Large intestine (tissue), 3 donors: ENCODE measurements at regions not wholly inside any gene's neighbourhood (a gene's known extent, or its start where the extent isn't known, plus 50 kb on each side); places are given as distances from the start of the nearest gene placed in this dataset.

ENCODE experiments used
- DNase-seq, 2 donors: peaks; one replicate each; pipeline versions ENCODE4 v3.0.0 to v3.0.0-alpha.2; 2013
- H3K27ac ChIP-seq: one replicate; pipeline ENCODE4 v1.5.1; 2013; ENCODE audit warnings: low read length
- H3K27me3 ChIP-seq: 2 replicates; pipeline ENCODE4 v1.6.1; 2013; ENCODE audit warnings: low read length; ENCODE audit not compliant: control insufficient read depth, insufficient read depth
- H3K36me3 ChIP-seq: 2 replicates; pipeline ENCODE4 v1.6.1; 2013; ENCODE audit warnings: low read length; ENCODE audit not compliant: control insufficient read depth, insufficient read depth
- H3K4me1 ChIP-seq: one replicate; pipeline ENCODE4 v1.6.1; 2013; ENCODE audit warnings: low read length; ENCODE audit not compliant: control insufficient read depth, insufficient read depth
- H3K4me3 ChIP-seq: one replicate; pipeline ENCODE4 v1.5.1; 2013; ENCODE audit warnings: low read length
- H3K9me3 ChIP-seq: one replicate; pipeline ENCODE4 v1.6.1; 2013; ENCODE audit warnings: mild to moderate bottlenecking, low read depth, low read length, moderate library complexity; ENCODE audit not compliant: control insufficient read depth
- WGBS: methylation state at CpG from one replicate; pipeline ENCODE4 v1.1.5; 2013; ENCODE audit warnings: low lambda C conversion rate; ENCODE audit not compliant: insufficient coverage; 5-methylcytosine and 5-hydroxymethylcytosine counted together

DNA sequence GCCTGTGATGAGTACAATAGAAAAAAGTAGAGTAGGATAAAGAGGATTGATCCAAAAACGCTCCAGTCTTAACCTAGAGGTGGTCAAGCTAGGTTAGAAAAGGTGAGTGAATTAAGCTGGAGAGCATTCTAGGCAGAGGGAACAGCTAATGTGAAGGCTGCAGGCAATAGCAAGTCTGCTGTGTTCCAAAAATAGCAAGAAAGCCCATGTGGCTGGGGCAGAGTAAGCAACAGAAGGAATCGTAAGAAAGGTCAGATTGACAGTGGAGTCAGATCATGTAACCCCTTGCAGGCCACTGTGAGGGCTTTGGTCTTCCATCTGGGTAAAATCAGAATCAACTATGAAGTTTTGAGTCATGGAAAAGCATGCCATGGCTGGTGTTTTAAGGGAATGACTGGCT, 155.0 kb downstream of the OPN5 start:
- DNase-seq, result no peak
- no peaks in the 10 kb centered on the region for H3K4me1 ChIP-seq
- no peaks in the 10 kb centered on the region for H3K27me3 ChIP-seq
- 81% methylated on average over 2 of the region's 2 CpGs for WGBS
- no peak overlapping the region for H3K4me3 ChIP-seq
- no peaks in the 10 kb centered on the region for H3K36me3 ChIP-seq
- H3K27ac ChIP-seq, result no peak overlapping the region
- no peaks in the 10 kb centered on the region for H3K9me3 ChIP-seq

DNA sequence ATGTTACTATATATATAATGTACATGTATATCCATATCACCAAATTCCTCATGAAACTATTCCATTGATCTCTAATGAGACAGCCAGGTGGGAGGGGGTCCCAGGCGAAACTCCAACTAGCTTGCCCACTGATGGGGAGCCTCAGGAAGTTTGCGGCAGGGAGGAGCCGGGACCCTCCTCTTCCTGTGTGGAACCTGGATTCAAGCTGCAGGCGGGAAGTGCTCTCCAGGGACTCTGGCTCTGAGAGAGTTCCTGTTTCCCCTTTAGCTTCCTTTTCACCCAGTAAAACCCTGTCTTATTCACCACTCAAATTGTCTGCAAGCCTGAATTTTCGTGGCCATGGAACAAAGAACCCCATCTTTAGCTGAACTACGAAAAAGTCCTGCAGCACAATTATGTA, 152.2 kb downstream of the OPN5 start:
- Histone ChIP-seq H3K27ac (no peak overlapping the region), H3K27me3 (no peaks in the 10 kb centered on the region), H3K36me3 (no peaks in the 10 kb centered on the region), H3K9me3 (no peaks in the 10 kb centered on the region), H3K4me3 (no peak overlapping the region), H3K4me1 (no peaks in the 10 kb centered on the region)
- no peak for DNase-seq
- WGBS, result no CpG with 5 or more reads among the region's 6 CpGs

DNA sequence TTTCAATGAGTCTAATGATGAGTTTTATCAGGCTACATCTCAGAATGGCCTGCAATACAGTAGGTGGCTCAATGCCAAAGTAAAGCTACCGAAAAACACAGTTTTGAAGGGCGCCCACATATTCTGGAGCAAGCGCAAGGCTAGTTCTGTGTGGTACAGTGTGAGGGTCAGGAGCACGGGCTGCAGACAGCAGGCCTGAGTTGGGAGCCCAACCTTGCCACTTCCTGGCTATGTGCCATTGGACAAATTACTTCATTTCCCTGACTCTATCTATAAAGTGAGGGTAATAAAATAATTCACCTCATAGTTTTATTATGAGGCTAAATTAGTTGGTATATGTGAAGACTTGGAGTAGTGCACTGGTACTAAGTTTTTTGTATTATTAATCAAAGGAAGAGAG, 150.7 kb downstream of the OPN5 start:
- no CpG with 5 or more reads among the region's 4 CpGs for WGBS
- Histone ChIP-seq H3K4me3 (no peak overlapping the region), H3K27me3 (no peaks in the 10 kb centered on the region), H3K4me1 (no peaks in the 10 kb centered on the region), H3K36me3 (no peaks in the 10 kb centered on the region), H3K9me3 (no peaks in the 10 kb centered on the region), H3K27ac (no peak overlapping the region)
- DNase-seq, result no peak

DNA sequence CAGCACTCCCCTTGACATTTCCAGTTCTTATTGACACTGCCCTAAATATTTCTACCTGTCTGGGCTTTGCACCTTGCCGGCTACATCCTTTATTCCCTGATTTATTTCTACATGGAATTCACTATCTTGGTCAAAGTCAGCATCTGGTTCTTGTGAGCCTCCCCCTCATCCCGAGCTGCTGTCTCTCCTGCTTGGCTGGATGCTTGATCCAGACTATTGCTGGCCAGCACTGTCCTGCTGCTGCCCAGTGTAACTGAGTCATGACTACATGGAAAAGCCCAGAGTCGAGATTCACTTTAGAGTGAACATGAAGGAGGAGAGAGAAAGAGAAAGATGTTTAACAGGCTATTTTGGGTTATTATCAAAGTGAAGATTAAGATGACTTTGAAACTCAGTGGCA, 142.2 kb downstream of the OPN5 start:
- Histone ChIP-seq H3K9me3 (no peaks in the 10 kb centered on the region), H3K4me3 (no peak overlapping the region)
- no CpG with 5 or more reads among the region's 3 CpGs for WGBS

DNA sequence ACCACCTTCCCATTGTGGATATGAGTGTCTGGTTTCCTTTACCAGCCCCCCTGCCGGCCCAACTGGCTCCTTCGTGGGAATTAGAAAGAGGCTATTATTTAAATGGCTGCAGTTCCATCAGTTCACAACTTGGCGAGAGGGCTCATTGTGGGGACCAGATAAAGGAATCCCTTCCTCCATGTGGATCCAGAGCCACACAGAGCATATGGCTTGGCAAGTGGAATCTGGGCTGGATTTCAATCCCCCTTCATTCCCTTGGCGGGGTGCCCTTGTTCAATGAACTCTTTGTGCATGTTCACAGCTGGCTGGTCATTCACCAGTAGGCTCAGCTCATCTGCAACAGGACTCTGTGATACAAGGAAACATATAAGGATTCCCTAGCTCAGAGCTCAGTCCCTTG, 140.6 kb downstream of the OPN5 start:
- Histone ChIP-seq H3K27me3 (no peaks in the 10 kb centered on the region), H3K27ac (no peak overlapping the region), H3K36me3 (no peaks in the 10 kb centered on the region), H3K9me3 (no peaks in the 10 kb centered on the region), H3K4me3 (no peak overlapping the region), H3K4me1 (no peaks in the 10 kb centered on the region)
- no CpG with 5 or more reads among the region's 4 CpGs for WGBS
- DNase-seq, result peak; percentile 3 to 17

More for the DNA sequence above, 142.2 kb downstream of the OPN5 start:
- Histone ChIP-seq H3K36me3 (no peaks in the 10 kb centered on the region), H3K27me3 (no peaks in the 10 kb centered on the region), H3K27ac (no peak overlapping the region), H3K4me1 (no peaks in the 10 kb centered on the region)
- DNase-seq, result no peak

DNA sequence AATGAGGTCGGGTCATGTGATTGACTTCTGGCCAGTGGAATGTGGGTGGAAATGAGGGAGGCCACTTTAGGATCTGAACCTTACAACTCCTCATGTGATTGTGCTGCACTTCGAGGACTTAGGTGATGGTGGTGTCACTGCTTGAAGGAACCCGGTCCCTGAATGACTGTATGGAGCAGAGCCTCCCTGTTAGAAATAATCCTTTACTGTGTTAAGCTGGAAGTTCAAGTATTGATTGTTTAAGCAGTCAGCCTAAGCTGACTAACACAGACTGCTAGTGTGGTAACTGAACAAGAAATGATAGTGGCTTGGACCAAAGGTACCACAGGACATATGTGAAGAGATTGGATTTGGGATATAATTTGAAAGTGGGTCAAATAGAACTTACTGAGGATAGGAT, 138.0 kb downstream of the OPN5 start:
- no peaks in the 10 kb centered on the region for H3K27me3 ChIP-seq
- DNase-seq, result no peak
- H3K4me1 ChIP-seq, result no peaks in the 10 kb centered on the region
- H3K36me3 ChIP-seq, result no peaks in the 10 kb centered on the region
- no peak overlapping the region for H3K27ac ChIP-seq
- WGBS, result no CpG with 5 or more reads among the region's 3 CpGs
- no peak overlapping the region for H3K4me3 ChIP-seq
- no peaks in the 10 kb centered on the region for H3K9me3 ChIP-seq

DNA sequence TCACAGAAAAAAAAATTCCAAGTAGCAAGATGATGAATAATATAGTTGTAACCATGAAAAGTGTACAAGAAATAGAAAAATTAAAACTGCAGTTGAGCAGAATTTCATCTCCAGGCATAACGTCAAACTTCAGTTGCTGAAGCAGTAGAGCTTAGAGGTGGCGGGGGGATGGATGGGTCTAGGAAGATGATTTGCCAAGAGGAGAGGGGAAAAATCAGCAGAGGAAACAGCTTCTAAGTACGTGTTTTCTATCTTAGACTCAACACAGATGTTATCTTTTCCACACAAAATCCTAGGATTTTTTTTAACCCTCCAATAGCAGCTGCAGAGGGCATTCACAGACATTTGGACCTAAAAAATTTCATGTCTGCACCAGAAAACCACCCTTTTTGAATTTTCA, 136.0 kb downstream of the OPN5 start:
- Histone ChIP-seq H3K4me1 (no peaks in the 10 kb centered on the region), H3K4me3 (no peak overlapping the region), H3K27me3 (no peaks in the 10 kb centered on the region), H3K27ac (no peak overlapping the region), H3K9me3 (no peaks in the 10 kb centered on the region), H3K36me3 (no peaks in the 10 kb centered on the region)
- 100% methylated on average over 2 of the region's 3 CpGs for WGBS
- DNase-seq, result no peak

DNA sequence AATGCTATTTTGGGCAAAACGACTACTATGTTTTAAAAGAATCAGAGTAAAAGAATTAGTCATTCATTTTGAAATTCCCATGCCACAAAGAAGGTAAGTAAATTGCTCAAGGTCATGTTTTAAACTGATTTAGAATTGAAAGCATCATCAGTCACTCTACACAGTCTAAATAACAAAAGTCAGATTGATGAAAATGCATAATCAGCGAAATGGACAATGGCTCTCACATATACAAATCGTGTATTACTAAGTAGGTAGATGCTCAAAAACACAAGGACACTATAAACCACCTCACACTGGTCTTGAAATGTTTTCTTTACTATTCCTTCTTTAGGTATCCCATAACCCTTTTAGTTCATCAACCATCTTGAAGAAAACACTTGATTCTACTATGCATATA, 135.4 kb downstream of the OPN5 start:
- no peak overlapping the region for H3K27ac ChIP-seq
- no peaks in the 10 kb centered on the region for H3K36me3 ChIP-seq
- DNase-seq, result no peak
- no peaks in the 10 kb centered on the region for H3K4me1 ChIP-seq
- no peaks in the 10 kb centered on the region for H3K9me3 ChIP-seq
- no peaks in the 10 kb centered on the region for H3K27me3 ChIP-seq
- 76% methylated on average over 2 of the region's 3 CpGs for WGBS
- no peak overlapping the region for H3K4me3 ChIP-seq

DNA sequence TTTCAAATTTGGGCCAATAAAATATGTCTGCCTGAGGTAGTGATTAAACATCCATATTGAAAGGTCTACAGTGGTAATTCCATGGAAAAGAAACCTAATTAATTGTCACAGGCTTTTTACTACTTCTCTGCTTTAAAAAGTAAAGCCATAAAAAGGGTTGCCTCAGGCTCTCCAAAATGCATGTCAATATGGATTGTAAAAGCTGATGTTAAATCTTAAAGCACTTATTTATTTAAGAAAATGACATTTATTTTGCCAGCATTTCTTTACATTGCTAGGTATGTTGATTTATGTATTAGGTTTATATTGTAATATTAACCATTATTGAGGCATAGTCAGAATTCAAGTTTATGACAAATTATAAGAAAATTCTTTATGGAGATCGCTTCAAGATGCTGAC, 133.2 kb downstream of the OPN5 start:
- H3K4me1 ChIP-seq, result no peaks in the 10 kb centered on the region
- no peaks in the 10 kb centered on the region for H3K36me3 ChIP-seq
- 88% methylated on average over 1 of the region's 1 CpG for WGBS
- H3K27ac ChIP-seq, result no peak overlapping the region
- no peaks in the 10 kb centered on the region for H3K27me3 ChIP-seq
- H3K4me3 ChIP-seq, result no peak overlapping the region
- H3K9me3 ChIP-seq, result no peaks in the 10 kb centered on the region
- no peak for DNase-seq

DNA sequence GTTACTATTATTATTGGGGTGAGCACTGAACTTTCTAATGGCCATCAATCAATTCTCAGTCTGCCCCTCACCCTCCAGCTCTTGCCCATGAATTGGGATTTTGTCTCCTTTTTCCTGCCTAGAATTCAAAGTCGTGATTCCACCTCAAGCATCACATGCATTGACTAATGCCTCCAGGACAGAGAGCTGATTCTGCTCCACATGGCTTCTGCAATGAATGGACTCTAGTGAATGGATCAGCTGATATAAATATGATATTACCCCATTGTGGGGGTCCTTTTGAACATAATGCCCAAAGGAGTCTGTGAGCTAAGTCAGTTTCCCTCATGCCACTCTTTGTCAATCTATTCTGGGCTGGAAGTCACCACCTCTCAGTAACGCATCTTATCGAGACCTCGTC, 126.4 kb downstream of the OPN5 start:
- H3K4me3 ChIP-seq, result no peak overlapping the region
- H3K9me3 ChIP-seq, result no peaks in the 10 kb centered on the region
- no peak for DNase-seq
- no CpG with 5 or more reads among the region's 4 CpGs for WGBS
- no peaks in the 10 kb centered on the region for H3K27me3 ChIP-seq
- H3K27ac ChIP-seq, result no peak overlapping the region
- H3K36me3 ChIP-seq, result no peaks in the 10 kb centered on the region
- no peaks in the 10 kb centered on the region for H3K4me1 ChIP-seq

DNA sequence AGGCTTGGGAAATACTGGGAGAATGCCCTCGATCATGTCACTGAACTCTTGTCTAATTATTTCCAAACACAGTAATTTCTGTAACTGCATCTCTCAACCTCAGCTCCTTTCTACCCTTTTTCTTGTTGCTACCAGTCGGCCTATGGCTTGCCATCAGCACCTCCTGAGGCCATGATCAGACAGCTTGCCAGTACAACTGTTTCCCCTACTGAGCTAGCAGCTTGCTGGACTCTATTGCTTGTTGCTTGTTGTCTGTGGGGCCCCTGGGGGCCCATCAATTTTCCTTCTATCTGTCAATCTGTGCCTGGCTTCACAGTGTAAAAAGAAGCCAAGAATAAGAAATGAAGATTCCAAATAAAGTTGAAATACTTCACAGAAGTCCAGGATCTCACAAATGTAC, 123.9 kb downstream of the OPN5 start:
- no CpG with 5 or more reads among the region's 2 CpGs for WGBS
- Histone ChIP-seq H3K4me3 (no peak overlapping the region), H3K4me1 (no peaks in the 10 kb centered on the region), H3K27ac (no peak overlapping the region), H3K9me3 (no peaks in the 10 kb centered on the region), H3K27me3 (no peaks in the 10 kb centered on the region), H3K36me3 (no peaks in the 10 kb centered on the region)
- no peak for DNase-seq
